K562 (cell line): ENCODE measurements at regions not wholly inside any gene's neighbourhood (a gene's known extent, or its start where the extent isn't known, plus 50 kb on each side); places are given as distances from the start of the nearest gene placed in this dataset.

ENCODE experiments used
- GABPA ChIP-seq: fragments of 200-800 bp; sonication (Bioruptor generic); conservative IDR thresholded peaks from 2 replicates; pipeline ENCODE4 v1.6.1; 2016; ENCODE audit warnings: low read depth, missing genetic modification characterization, missing compliant biosample characterization
- TBP ChIP-seq: optimal IDR thresholded peaks from 2 replicates; pipeline ENCODE3; 2011; ENCODE audit warnings: low read depth, low read length, improper control_type of control experiment

GRCh38 chr4:64146030-64146429 lies 263.2 kb downstream of the TECRL start:
- TF ChIP-seq TBP = no peak
- no peak for TF ChIP-seq GABPA
